Nephron (organoid): ENCODE measurements at regions not wholly inside any gene's neighbourhood (a gene's known extent, or its start where the extent isn't known, plus 50 kb on each side); places are given as distances from the start of the nearest gene placed in this dataset.

ENCODE experiments used
- H3K27ac Mint-ChIP-seq, 3 experiments: 2 replicates each; pipeline ENCODE4 v1.8.0; 2020; ENCODE audit warnings: mixed read lengths in 3 of 3, mild to moderate bottlenecking in 2 of 3, moderate library complexity in 1 of 3
- H3K27me3 Mint-ChIP-seq: 2 replicates; pipeline ENCODE4 v1.8.0; 2021; ENCODE audit warnings: low read depth, mild to moderate bottlenecking, moderate library complexity, mixed read lengths
- H3K36me3 Mint-ChIP-seq: 2 replicates; pipeline ENCODE4 v1.8.0; 2020; ENCODE audit warnings: low read depth, mixed read lengths
- H3K4me1 Mint-ChIP-seq: 2 replicates; pipeline ENCODE4 v1.8.0; 2020; ENCODE audit warnings: mixed read lengths
- H3K4me3 Mint-ChIP-seq, 3 experiments: 2 replicates each; pipeline ENCODE4 v1.8.0; 2020; ENCODE audit warnings: mild to moderate bottlenecking in 3 of 3, mixed read lengths in 3 of 3, moderate library complexity in 2 of 3
- H3K9me3 Mint-ChIP-seq: 2 replicates; pipeline ENCODE4 v1.8.0; 2020; ENCODE audit warnings: mixed read lengths
- TF ChIP-seq, protein P1 (sequence below), 3 experiments: fragments of 200-600 bp; sonication (generic); IDR thresholded peaks; one replicate each; pipeline ENCODE4 v1.5.0; 2021; ENCODE audit warnings: antibody characterized with exemption in 3 of 3; ENCODE audit not compliant: unreplicated experiment in 3 of 3

DNA sequence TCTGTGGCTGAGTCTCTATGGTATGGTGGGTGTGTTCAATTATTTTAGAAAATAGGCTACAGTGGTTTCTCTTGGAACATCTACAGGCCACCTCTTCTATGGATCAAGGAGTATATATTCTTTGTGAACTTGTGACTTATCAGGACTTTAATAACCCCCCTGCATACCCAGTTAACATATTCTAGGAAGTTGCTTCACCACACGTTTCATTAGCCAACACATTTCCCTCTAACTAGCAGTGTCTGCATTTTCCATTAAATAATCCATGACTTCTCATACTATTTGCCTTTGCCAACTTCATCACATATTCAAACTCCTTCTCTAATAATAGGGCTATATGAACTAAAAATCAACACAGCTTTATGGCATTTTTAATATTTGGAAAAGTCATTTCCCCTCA is 187.6 kb upstream of the ARL4C start:
- H3K4me3 Mint-ChIP-seq, result no peak overlapping the region
- H3K27me3 Mint-ChIP-seq, result peaks cover 8% of the 10 kb centered on the region
- TF ChIP-seq, protein P1, sequence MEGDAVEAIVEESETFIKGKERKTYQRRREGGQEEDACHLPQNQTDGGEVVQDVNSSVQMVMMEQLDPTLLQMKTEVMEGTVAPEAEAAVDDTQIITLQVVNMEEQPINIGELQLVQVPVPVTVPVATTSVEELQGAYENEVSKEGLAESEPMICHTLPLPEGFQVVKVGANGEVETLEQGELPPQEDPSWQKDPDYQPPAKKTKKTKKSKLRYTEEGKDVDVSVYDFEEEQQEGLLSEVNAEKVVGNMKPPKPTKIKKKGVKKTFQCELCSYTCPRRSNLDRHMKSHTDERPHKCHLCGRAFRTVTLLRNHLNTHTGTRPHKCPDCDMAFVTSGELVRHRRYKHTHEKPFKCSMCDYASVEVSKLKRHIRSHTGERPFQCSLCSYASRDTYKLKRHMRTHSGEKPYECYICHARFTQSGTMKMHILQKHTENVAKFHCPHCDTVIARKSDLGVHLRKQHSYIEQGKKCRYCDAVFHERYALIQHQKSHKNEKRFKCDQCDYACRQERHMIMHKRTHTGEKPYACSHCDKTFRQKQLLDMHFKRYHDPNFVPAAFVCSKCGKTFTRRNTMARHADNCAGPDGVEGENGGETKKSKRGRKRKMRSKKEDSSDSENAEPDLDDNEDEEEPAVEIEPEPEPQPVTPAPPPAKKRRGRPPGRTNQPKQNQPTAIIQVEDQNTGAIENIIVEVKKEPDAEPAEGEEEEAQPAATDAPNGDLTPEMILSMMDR (IDR thresholded peaks at IDR 0.05; ENCODE audit: unreplicated experiment in 3 of 3), result no peak
- H3K9me3 Mint-ChIP-seq, result no peaks in the 10 kb centered on the region
- H3K27ac Mint-ChIP-seq, result peak overlapping the region; percentile 20 to 64 (median 28)
- no peaks in the 10 kb centered on the region for H3K36me3 Mint-ChIP-seq
- H3K4me1 Mint-ChIP-seq, result peaks cover 38% of the 10 kb centered on the region

DNA sequence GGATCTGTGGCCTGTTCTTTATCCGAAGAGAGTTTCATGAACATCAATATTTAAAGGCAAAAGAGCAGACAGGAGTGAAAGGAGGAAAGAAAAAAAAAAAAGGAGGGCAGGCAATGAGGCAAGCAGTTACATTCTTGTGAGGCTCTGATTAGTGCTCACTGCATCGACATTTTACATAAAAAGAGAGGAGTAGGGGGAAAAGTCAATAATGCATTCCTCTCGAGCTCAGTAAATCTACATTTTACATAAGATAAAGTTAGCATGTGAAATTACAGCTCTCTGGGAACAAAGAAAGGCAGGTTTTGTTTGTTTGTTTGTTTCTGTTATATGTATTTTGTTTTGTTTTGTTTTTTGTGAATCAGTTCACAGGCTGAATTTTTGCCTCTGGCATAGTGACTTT is 187.1 kb upstream of the ARL4C start:
- H3K36me3 Mint-ChIP-seq, result no peaks in the 10 kb centered on the region
- peaks cover 6% of the 10 kb centered on the region for H3K27me3 Mint-ChIP-seq
- TF ChIP-seq, protein P1 (IDR thresholded peaks at IDR 0.05; ENCODE audit: unreplicated experiment in 3 of 3), result no peak
- H3K27ac Mint-ChIP-seq, result peak overlapping the region; percentile 20 to 64 (median 28)
- peaks cover 35% of the 10 kb centered on the region for H3K4me1 Mint-ChIP-seq
- H3K4me3 Mint-ChIP-seq, result no peak overlapping the region
- no peaks in the 10 kb centered on the region for H3K9me3 Mint-ChIP-seq

DNA sequence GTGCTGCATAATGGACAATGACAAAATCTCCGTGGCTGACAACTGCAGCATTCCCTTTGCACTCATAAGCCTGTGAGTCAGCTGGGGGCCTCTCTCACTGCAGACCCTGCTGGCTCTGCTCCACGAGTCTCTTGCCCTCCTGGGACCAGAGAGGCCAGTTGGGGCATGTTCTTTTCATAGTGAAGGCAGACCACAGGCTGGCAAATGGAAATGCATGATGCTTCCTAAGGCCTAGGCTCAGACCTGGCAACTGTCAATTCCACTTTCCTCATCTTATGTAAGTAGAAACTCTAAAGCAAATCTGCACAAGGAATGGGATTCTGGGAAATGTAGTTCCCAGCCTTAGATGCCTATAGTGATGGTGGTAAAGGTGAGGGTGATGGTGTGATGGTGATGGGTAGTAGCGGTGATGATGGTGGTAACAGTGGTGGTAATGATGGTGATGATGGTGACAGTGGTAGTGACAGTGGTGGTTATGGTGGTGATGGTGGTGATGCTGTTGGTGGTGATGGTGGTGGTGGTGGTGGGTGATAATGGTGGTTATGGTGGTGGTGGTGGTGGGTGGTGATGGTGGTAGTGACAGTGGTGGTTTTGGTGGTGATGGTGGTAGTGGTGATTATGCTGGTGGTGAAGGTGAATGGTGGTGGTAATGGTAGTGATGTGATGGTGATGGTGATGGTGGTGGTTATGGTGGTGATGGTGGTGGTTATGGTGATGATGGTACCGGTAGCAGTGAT is 185.8 kb upstream of the ARL4C start:
- Mint-ChIP-seq H3K4me3 (peak overlapping the region in 2 of 3 experiments; percentile 17 to 67), H3K9me3 (no peaks in the 10 kb centered on the region), H3K4me1 (peaks cover 33% of the 10 kb centered on the region), H3K27me3 (peaks cover 5% of the 10 kb centered on the region), H3K36me3 (no peaks in the 10 kb centered on the region), H3K27ac (peak overlapping the region; percentile 17 to 92 (median 74))
- TF ChIP-seq, protein P1 (IDR thresholded peaks at IDR 0.05; ENCODE audit: unreplicated experiment in 3 of 3), result no peak

DNA sequence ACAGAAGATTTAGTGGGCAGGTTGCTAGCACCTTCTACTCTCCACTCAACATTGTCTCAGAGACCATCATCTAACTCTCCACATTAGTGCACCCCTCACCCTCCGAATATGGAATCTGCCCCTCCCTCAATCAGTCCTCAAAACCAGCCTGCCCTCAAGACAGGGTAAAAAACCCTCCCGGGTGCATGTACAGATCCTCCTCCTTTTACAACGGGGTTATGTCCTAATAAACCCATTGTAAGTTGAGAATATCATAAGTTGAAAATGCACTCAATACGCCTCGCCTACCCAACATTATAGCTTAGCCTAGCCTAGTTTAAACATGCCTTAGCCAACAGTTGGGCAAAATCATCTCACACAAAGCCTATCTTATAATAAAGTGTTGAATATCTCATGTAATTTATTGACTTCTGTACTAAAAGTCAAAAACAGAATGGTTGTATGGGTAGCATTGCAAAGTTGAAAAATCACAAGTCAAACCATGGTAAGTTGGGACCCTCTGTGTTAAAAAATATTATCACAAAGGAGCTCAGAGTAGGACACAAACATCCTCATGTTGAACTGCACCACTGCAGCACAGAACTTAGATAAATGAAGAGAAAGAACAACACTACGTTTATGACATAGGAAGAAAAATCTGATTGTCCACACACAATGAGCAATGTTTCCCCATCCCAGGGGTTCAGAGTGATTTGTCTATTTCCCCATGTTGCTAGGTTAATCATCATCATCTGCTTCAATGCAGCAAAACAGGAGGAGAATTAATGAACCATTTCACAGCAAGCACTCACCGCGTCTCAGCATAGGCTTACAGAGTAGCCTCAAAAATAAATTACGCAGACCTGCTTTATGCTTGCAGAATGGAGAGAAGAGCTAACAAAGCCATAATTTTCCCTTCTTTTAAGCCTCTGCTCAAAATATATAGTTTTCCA is 184.1 kb upstream of the ARL4C start:
- H3K4me1 Mint-ChIP-seq, result peaks cover 32% of the 10 kb centered on the region
- TF ChIP-seq, protein P1 (IDR thresholded peaks at IDR 0.05; ENCODE audit: unreplicated experiment in 3 of 3), result no peak
- H3K27ac Mint-ChIP-seq, result no peak overlapping the region
- H3K36me3 Mint-ChIP-seq, result no peaks in the 10 kb centered on the region
- no peaks in the 10 kb centered on the region for H3K9me3 Mint-ChIP-seq
- H3K4me3 Mint-ChIP-seq, result no peak overlapping the region
- no peaks in the 10 kb centered on the region for H3K27me3 Mint-ChIP-seq

DNA sequence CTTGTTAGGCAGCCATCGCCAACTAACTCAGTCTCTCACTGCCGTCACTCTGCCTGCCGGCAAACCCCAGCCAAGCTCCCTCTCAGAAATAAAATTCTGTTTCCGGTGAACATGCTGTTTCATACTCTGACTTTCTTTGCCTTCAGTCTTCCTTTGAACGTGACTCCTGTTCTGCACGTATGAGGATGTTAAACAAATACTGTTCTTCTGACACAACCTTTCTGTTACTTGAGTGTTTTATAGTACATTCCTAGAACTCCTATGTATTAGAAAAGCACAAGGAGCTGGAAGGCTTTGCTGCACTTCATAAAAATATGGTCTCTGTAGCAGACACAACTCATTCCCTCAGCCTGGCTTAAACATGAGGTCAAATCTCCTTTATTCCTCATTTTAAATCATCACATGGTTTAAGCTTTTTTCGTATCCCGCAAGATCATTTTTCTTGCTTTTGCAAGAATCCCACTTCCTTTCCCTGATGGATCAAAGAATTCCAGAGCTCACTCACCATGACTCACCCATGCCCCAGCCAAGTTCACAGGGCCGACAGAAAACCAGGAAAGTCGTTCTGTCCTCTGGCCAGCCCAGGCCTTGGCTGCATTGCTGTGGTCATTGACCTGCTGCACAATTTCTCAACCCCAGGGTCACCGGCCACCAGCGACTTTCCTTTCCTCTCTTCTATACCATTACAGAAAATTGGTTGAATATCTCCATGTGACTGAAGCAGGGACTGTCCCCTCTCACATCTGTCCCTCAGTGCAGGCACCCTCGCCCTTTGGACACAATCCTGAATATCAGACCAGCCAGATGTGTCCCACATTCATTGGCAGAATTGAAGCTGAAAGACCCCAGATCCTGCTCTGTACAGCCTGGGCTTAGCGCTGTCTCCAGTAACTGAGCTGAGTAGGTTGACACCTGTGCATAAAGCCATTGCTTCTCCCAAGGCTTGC is 183.1 kb upstream of the ARL4C start:
- Mint-ChIP-seq H3K27ac (no peak overlapping the region), H3K36me3 (no peaks in the 10 kb centered on the region), H3K4me1 (peaks cover 37% of the 10 kb centered on the region), H3K9me3 (no peaks in the 10 kb centered on the region), H3K4me3 (no peak overlapping the region), H3K27me3 (no peaks in the 10 kb centered on the region)
- TF ChIP-seq, protein P1 (IDR thresholded peaks at IDR 0.05; ENCODE audit: unreplicated experiment in 3 of 3), result no peak
